IMR-90 (cell line): ENCODE measurements at regions not wholly inside any gene's neighbourhood (a gene's known extent, or its start where the extent isn't known, plus 50 kb on each side); places are given as distances from the start of the nearest gene placed in this dataset.

Experiments
- ATAC-seq: fragments of 200-7000 bp; cut with Tn5 transposase; 2 replicates; pipeline ENCODE4 v1.9.1; 2020; ENCODE audit warnings: low read depth, mild to moderate bottlenecking, moderate library complexity
- BruUV-seq: library from RNA; stranded (reverse); fragments of 400-500 nt; replicated peaks from 2 replicates; lab custom pipeline; 2021; lab: Mats Ljungman, UMichigan
- CTCF ChIA-PET: fragments of 300-600 bp; formaldehyde crosslinking; extraction: SDS; loops from one replicate; lab custom pipeline; 2021; ENCODE audit warnings: antibody characterized with exemption; lab: Yijun Ruan, JAX
- POLR2A ChIA-PET: fragments of 300-600 bp; sonication (Branson Sonifier 250); formaldehyde crosslinking; loops from one replicate; lab custom pipeline; 2022; ENCODE audit warnings: antibody characterized with exemption; ENCODE audit not compliant: unreplicated experiment; lab: Charles Lee
- DNase-seq: peaks from one replicate; pipeline ENCODE4 v3.0.0; 2013
- H2AFZ ChIP-seq: replicated peaks from 2 replicates; pipeline ENCODE3; 2013; ENCODE audit warnings: low read length, mild to moderate bottlenecking; ENCODE audit not compliant: poor library complexity
- H2AK5ac ChIP-seq: 2 replicates; pipeline ENCODE4 v1.6.1; 2013; ENCODE audit warnings: low read depth, low read length, inconsistent platforms
- H2AK9ac ChIP-seq: replicated peaks from 2 replicates; pipeline ENCODE3; 2013; ENCODE audit warnings: mild to moderate bottlenecking, low read depth, low read length, moderate library complexity; ENCODE audit not compliant: poor library complexity
- H2BK120ac ChIP-seq: 2 replicates; pipeline ENCODE4 v1.6.1; 2013; ENCODE audit warnings: low read depth, low read length, inconsistent platforms
- H2BK15ac ChIP-seq: 3 replicates; pipeline ENCODE4 v1.6.1; 2013; ENCODE audit warnings: low read depth, low read length, inconsistent platforms
- H2BK20ac ChIP-seq: 2 replicates; pipeline ENCODE4 v1.6.1; 2013; ENCODE audit warnings: low read depth, mild to moderate bottlenecking, inconsistent platforms, low read length, moderate library complexity
- H2BK5ac ChIP-seq: 2 replicates; pipeline ENCODE4 v1.6.1; 2013; ENCODE audit warnings: mild to moderate bottlenecking, low read depth, low read length, inconsistent platforms; ENCODE audit not compliant: poor library complexity, severe bottlenecking
- H3K14ac ChIP-seq: replicated peaks from 2 replicates; pipeline ENCODE4 v1.6.1; 2013; ENCODE audit warnings: low read depth, low read length, inconsistent platforms
- H3K18ac ChIP-seq: 2 replicates; pipeline ENCODE4 v1.6.1; 2013; ENCODE audit warnings: low read depth, low read length, control low read depth
- H3K23ac ChIP-seq: 2 replicates; pipeline ENCODE4 v1.6.1; 2013; ENCODE audit warnings: low read depth, low read length, inconsistent platforms
- H3K27ac ChIP-seq: 2 replicates; pipeline ENCODE4 v1.5.1; 2013; ENCODE audit warnings: mild to moderate bottlenecking, control low read depth, low read length; ENCODE audit not compliant: insufficient read depth
- H3K27me3 ChIP-seq: 2 replicates; pipeline ENCODE4 v1.6.1; 2013; ENCODE audit warnings: low read length; ENCODE audit not compliant: control insufficient read depth, insufficient read depth
- H3K36me3 ChIP-seq: 2 replicates; pipeline ENCODE4 v1.6.1; 2013; ENCODE audit warnings: low read length, mixed read lengths; ENCODE audit not compliant: control insufficient read depth, insufficient read depth
- H3K4ac ChIP-seq: 2 replicates; pipeline ENCODE4 v1.6.1; 2013; ENCODE audit warnings: low read depth, low read length, inconsistent platforms
- H3K4me1 ChIP-seq: 2 replicates; pipeline ENCODE4 v1.6.1; 2013; ENCODE audit warnings: low read length, mixed read lengths; ENCODE audit not compliant: control insufficient read depth, insufficient read depth
- H3K4me2 ChIP-seq: 2 replicates; pipeline ENCODE4 v1.6.1; 2013; ENCODE audit warnings: low read depth, mild to moderate bottlenecking, control low read depth, low read length, moderate library complexity
- H3K4me3 ChIP-seq: 2 replicates; pipeline ENCODE4 v1.5.1; 2013; ENCODE audit warnings: low read depth, mild to moderate bottlenecking, control low read depth, low read length, moderate library complexity; ENCODE audit not compliant: insufficient read depth
- H3K56ac ChIP-seq: 2 replicates; pipeline ENCODE4 v1.6.1; 2013; ENCODE audit warnings: low read length, inconsistent platforms; ENCODE audit not compliant: insufficient read depth; ENCODE audit errors: extremely low read depth
- H3K79me1 ChIP-seq, 2 experiments: 2 replicates each; pipeline ENCODE4 v1.6.1; 2013; ENCODE audit warnings: low read length in 2 of 2, inconsistent platforms in 1 of 2, low read depth in 1 of 2
- H3K9ac ChIP-seq: 2 replicates; pipeline ENCODE4 v1.6.1; 2013; ENCODE audit warnings: low read depth, low read length, control low read depth
- H3K9me1 ChIP-seq: 2 replicates; pipeline ENCODE4 v1.6.1; 2013; ENCODE audit warnings: low read length, inconsistent platforms; ENCODE audit not compliant: insufficient read depth
- H3K9me3 ChIP-seq: 2 replicates; pipeline ENCODE4 v1.6.1; 2013; ENCODE audit warnings: low read length; ENCODE audit not compliant: control insufficient read depth, insufficient read depth
- H4K20me1 ChIP-seq: 2 replicates; pipeline ENCODE4 v1.6.1; 2013; ENCODE audit warnings: low read length, inconsistent platforms; ENCODE audit not compliant: insufficient read depth
- H4K5ac ChIP-seq: 2 replicates; pipeline ENCODE4 v1.6.1; 2013; ENCODE audit warnings: mild to moderate bottlenecking, low read depth, low read length, control low read depth
- H4K8ac ChIP-seq, 2 experiments: 2 replicates each; pipeline ENCODE4 v1.6.1; 2013; ENCODE audit warnings: low read depth in 2 of 2, low read length in 2 of 2, control low read depth in 1 of 2, inconsistent platforms in 1 of 2
- H4K91ac ChIP-seq: 2 replicates; pipeline ENCODE4 v1.6.1; 2013; ENCODE audit warnings: low read depth, low read length, inconsistent platforms; ENCODE audit not compliant: insufficient read depth
- CEBPB ChIP-seq: IDR thresholded peaks from 2 replicates; pipeline ENCODE4 v1.6.1; 2012; ENCODE audit warnings: low read depth, low read length, improper control_type of control experiment
- WGBS, 2 experiments: methylation state at CpG; one replicate each; pipeline versions ENCODE4 v1.1.5 to v1.1.7; 2013; ENCODE audit warnings: missing lambda C conversion rate in 2 of 2; ENCODE audit not compliant: insufficient read length in 1 of 2; ENCODE audit errors: extremely low coverage in 2 of 2; 5-methylcytosine and 5-hydroxymethylcytosine counted together
- dilution Hi-C: fragments of 300-500 bp; cut with HindIII; formaldehyde crosslinking; loops from one replicate; pipeline ENCODE4 v1.14.3; 2018; ENCODE audit warnings: low sequenced_read_pairs; ENCODE audit not compliant: unreplicated experiment
- in situ Hi-C: fragments of 300-500 bp; cut with MboI; formaldehyde crosslinking; loops from 3 replicates; pipeline ENCODE4 v1.14.3; 2019; ENCODE audit warnings: low sequenced_read_pairs, inconsistent platforms, mixed read lengths
- intact Hi-C: fragments of 100-400 bp; cut with micrococcal nuclease; formaldehyde crosslinking; loops from 2 replicates; pipeline ENCODE4 v1.10.0; 2022

- WGBS, 2 experiments, result 50% methylated on average over 1 of the region's 6 CpGs; no CpG with 5 or more reads in 1 of the 2 experiments
These were observed 888.0 kb downstream of the EPHA4 start for GRCh38 chr2:220684099-220684498.

More at GRCh38 chr2:220684099-220684498, 888.0 kb downstream of the EPHA4 start:
- Histone ChIP-seq H2BK5ac (no peak overlapping the region), H3K4me3 (no peak overlapping the region), H3K18ac (no peak overlapping the region), H3K79me1 (no peaks in the 10 kb centered on the region), H3K23ac (no peak overlapping the region), H3K9me3 (no peaks in the 10 kb centered on the region), H2BK120ac (no peak overlapping the region), H2AFZ (no peak overlapping the region), H3K9ac (no peak overlapping the region), H3K14ac (no peak overlapping the region), H3K27ac (no peak overlapping the region), H3K4ac (no peak overlapping the region), H2BK15ac (no peak overlapping the region), H4K91ac (no peak overlapping the region), H4K20me1 (no peaks in the 10 kb centered on the region), H2BK20ac (no peak overlapping the region), H2AK5ac (no peak overlapping the region), H3K4me2 (no peak overlapping the region), H3K36me3 (no peaks in the 10 kb centered on the region), H3K4me1 (no peaks in the 10 kb centered on the region), H3K27me3 (no peaks in the 10 kb centered on the region), H3K9me1 (no peaks in the 10 kb centered on the region), H4K5ac (no peak overlapping the region), H2AK9ac (no peak overlapping the region), H4K8ac (no peak overlapping the region), H3K56ac (no peak overlapping the region)
- DNase-seq (no peak), ATAC-seq (no peak)
- in situ Hi-C loops (loop anchor here (25.0 kb wide), 1 partner anchor 1278 kb away; no protein-coding TSS in a partner anchor), intact Hi-C loops (loop anchor here (10.0 kb wide), 2 partner anchors 391 to 751 kb away; no protein-coding TSS in a partner anchor), dilution Hi-C loops (no loop called here)
- no TSS peak for BruUV-seq
- POLR2A ChIA-PET, result no interaction called here
- CTCF ChIA-PET, result interaction anchor here (1.6 kb wide), 1 partner anchor 946 kb away, joined by 3 read pairs; no protein-coding TSS in a partner anchor
- no peak for TF ChIP-seq CEBPB
